CD4-positive, alpha-beta T cell treated with Interferon alpha-2 for 1 hour (primary cell): ENCODE measurements at regions not wholly inside any gene's neighbourhood (a gene's known extent, or its start where the extent isn't known, plus 50 kb on each side); places are given as distances from the start of the nearest gene placed in this dataset.

ENCODE experiments used
- DNase-seq, 2 donors: peaks; one replicate each; pipeline ENCODE4 v3.0.0-alpha.2; 2020 to 2022

DNA sequence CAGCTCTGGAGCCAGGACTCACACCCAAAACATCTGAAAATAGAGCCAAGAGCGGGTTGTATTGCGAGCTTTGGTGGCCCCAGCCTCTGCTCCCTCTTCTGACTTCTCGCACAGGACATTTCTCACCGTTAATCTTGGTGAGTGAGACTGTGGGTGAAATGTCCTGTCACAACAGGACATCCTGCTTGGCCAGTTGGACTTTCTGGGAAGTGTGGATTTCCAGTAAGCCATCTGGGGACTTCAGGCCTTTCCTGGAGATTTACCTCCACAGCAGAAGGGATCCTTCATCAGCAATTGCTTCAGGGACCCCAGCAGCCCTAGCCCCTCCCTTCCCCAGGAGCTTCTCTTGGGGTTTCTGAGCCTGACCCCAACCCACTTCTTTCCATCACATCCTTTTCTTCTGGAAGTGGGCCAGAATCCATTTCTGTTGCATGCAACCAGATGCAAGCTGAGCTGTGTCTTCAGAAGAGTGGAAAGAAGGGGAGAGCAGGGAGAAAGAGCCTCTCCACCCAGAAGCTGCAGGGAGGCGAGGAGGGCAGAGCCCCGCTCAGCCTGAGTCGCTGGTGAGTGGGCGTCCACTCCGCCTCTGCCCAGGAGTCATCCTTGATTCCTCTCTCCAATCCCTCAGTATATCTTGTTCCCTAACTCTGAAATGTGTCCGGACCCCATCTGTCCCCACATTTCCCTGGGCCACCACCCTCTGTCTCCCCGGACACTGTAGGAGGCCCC, 50.3 kb upstream of the GADD45G start:
- DNase-seq = no peak

DNA sequence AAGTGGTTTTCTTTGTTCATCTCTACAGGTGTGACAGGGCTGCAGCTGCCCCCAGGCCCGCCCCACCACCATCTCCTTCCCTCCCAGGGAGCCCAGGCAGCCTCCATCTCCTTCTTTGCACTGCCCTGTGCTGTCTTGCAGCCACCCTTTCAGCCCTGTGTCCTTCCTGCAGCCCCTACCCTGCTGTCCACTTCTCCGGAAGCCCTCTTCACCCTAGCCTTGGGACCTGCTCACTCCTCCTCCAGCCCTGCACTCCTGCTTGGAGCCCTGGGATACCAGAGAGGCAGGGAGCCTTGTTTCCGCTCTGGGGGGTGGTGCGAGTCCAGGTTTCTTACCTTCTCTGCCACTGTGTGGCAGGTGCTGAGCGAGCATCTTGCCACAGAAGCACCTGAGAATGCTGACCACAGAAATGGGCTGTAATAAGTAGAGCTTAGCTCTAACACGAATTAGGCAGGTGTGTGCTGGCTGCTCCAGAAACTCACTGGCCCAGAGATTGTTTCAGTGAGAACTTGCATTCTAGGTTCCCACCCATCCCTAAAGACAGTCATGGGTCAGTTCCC, 51.3 kb upstream of the GADD45G start:
- no peak for DNase-seq

DNA sequence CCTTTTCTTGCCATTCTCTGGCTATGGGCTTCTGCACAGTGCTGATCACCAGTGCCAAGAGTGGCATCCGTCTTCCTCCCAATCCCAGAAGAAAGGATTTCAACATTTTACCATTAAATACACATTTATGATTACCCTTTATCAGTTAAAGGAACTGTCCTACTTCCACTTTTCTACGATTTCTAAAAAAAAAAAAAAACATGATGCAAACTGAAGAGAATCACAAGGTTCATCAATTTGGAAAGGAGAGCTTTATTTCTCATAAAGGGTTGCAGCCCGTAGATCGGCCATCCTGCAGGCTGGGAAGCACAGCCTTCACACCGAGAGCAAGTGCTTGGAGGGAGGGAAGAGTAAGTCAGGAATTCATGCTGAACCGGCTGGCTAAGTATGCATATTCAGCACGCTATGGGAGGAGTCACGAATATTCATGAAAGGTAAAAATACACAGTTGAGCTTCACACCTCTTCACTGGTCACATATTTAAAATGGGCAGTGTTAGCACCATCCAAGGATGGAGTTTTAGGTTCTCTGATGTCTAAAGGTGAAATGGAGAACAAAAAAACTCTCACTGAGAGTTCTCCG, 52.5 kb upstream of the SEMA4D start:
- DNase-seq = no peak

DNA sequence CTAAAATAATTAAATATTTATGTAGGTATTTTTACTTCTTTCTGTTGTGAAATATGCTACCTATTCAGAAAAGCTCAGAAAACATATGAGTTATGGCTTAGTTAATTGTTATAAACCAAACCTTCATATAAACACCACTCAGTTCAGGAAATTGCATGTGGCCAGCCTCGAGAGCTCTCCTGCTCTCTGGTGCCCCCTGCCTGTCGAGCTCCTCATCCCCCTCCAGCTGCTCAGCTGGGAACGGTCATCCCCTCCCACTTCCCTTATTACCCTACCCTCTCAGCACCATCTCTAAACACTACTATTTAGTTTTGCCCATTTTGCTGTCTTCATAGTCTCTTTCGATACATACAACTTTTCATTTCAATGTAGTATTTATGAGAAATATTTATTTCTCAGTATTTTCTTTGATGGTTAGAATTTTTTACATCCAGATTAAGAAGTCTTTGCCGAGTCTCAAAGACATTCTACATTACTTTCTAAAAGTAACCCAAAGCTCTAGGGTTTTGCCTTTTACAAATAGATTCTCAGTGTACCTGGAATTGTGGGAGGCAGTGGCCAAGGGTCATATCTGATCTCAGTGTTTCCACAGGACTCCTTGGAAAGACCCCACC, 51.2 kb upstream of the SEMA4D start:
- peak; percentile 83 to 86 for DNase-seq

DNA sequence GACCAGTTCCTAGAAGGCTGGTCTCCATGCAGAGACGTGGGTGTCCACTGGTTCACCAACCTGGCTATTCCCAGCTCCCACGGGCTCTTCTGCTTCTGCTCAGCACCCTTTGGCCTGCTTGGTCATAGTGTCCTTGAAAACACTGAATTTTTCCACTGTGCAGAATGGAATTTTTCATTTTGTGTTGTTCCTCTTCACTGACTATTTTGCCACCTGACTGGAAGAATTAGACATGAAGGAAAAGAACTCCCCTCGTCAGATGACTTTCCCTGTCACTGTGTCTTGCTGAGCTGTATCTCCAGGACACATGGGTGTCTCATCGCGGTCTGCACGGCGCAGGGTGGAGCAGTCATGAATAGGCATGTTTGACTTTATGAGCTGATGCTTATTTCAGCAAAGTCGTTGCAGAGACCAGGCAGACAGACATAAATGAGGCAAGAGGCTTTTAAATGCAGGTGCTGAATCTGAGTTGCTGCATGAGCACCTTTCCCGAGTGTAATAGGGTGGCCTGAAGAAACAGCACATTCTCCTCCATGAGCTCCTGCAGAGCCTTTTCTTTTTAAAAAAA, 50.2 kb upstream of the SEMA4D start:
- no peak for DNase-seq
